WTC11 (cell line): ENCODE measurements at regions not wholly inside any gene's neighbourhood (a gene's known extent, or its start where the extent isn't known, plus 50 kb on each side); places are given as distances from the start of the nearest gene placed in this dataset.

ENCODE experiments used
- ATF1 ChIP-seq: sonication (generic); formaldehyde crosslinking; IDR thresholded peaks from 2 replicates; pipeline ENCODE4 v1.8.1; 2023; ENCODE audit warnings: mild to moderate bottlenecking, moderate library complexity, missing genetic modification reagents
- CTCF ChIP-seq: fragments of 200-600 bp; IDR thresholded peaks from 2 replicates; pipeline ENCODE4 v1.8.0; 2022; ENCODE audit warnings: antibody characterized with exemption
- E2F4 ChIP-seq: sonication (generic); formaldehyde crosslinking; IDR thresholded peaks from 2 replicates; pipeline ENCODE4 v1.8.1; 2022; ENCODE audit warnings: low read depth, mild to moderate bottlenecking, moderate library complexity, missing genetic modification reagents, borderline replicate concordance
- GABPB1 ChIP-seq: sonication (generic); formaldehyde crosslinking; IDR thresholded peaks from 2 replicates; pipeline ENCODE4 v1.8.1; 2023; ENCODE audit warnings: mild to moderate bottlenecking, missing genetic modification reagents
- NR2C2 ChIP-seq: sonication (generic); formaldehyde crosslinking; IDR thresholded peaks from 2 replicates; pipeline ENCODE4 v1.8.0; 2022; ENCODE audit warnings: mild to moderate bottlenecking, missing genetic modification reagents
- TCF7 ChIP-seq: sonication (generic); formaldehyde crosslinking; IDR thresholded peaks from 2 replicates; pipeline ENCODE4 v1.8.0; 2022; ENCODE audit warnings: mild to moderate bottlenecking, low read depth, missing genetic modification reagents, moderate library complexity

- no peak for TF ChIP-seq CTCF
- no peak for TF ChIP-seq GABPB1 (CRISPR knock-in tag)
- TF ChIP-seq NR2C2 (CRISPR knock-in tag) = no peak
- no peak for TF ChIP-seq TCF7 (CRISPR knock-in tag)
- TF ChIP-seq ATF1 (CRISPR knock-in tag) = no peak
- TF ChIP-seq E2F4 (CRISPR knock-in tag) = no peak
Measured at GRCh38 chr10:43929122-43929521, 280.4 kb upstream of the ZNF32 start.
